H9 (cell line): ENCODE measurements at regions not wholly inside any gene's neighbourhood (a gene's known extent, or its start where the extent isn't known, plus 50 kb on each side); places are given as distances from the start of the nearest gene placed in this dataset.

Source experiments
- DNase-seq: peaks from one replicate; pipeline ENCODE4 v3.0.0-alpha.2; 2017
- H2AFZ ChIP-seq: one replicate; pipeline ENCODE4 v1.6.1; 2013; ENCODE audit warnings: mild to moderate bottlenecking, low read length, control low read depth, moderate library complexity
- H2AK5ac ChIP-seq: 2 replicates; pipeline ENCODE4 v1.6.1; 2013; ENCODE audit warnings: low read length, control low read depth, mixed read lengths; ENCODE audit not compliant: insufficient read length
- H2BK120ac ChIP-seq: one replicate; pipeline ENCODE4 v1.6.1; 2013; ENCODE audit warnings: low read depth, mild to moderate bottlenecking, low read length, control low read depth, inconsistent platforms; ENCODE audit not compliant: poor library complexity, severe bottlenecking
- H2BK12ac ChIP-seq: 2 replicates; pipeline ENCODE4 v1.6.1; 2013; ENCODE audit warnings: low read length, control low read depth, mixed read lengths, low read depth; ENCODE audit not compliant: insufficient read length
- H2BK15ac ChIP-seq: 2 replicates; pipeline ENCODE4 v1.6.1; 2013; ENCODE audit warnings: low read depth, low read length, control low read depth
- H2BK20ac ChIP-seq: one replicate; pipeline ENCODE4 v1.6.1; 2013; ENCODE audit warnings: low read depth, mild to moderate bottlenecking, low read length, control low read depth, inconsistent platforms; ENCODE audit not compliant: poor library complexity, severe bottlenecking
- H2BK5ac ChIP-seq: 2 replicates; pipeline ENCODE4 v1.6.1; 2013; ENCODE audit warnings: low read length, control low read depth, mixed read lengths; ENCODE audit not compliant: insufficient read length
- H3K14ac ChIP-seq: 2 replicates; pipeline ENCODE4 v1.6.1; 2013; ENCODE audit warnings: low read length, control low read depth; ENCODE audit not compliant: insufficient read depth
- H3K18ac ChIP-seq: 2 replicates; pipeline ENCODE4 v1.6.1; 2013; ENCODE audit warnings: low read depth, mild to moderate bottlenecking, mixed read lengths, low read length, control low read depth; ENCODE audit not compliant: insufficient read length
- H3K23ac ChIP-seq: 2 replicates; pipeline ENCODE4 v1.6.1; 2013; ENCODE audit warnings: low read length, control low read depth, mixed read lengths, low read depth; ENCODE audit not compliant: insufficient read length
- H3K23me2 ChIP-seq: 2 replicates; pipeline ENCODE4 v1.6.1; 2013; ENCODE audit warnings: low read depth, mild to moderate bottlenecking, mixed read lengths, low read length, control low read depth; ENCODE audit not compliant: insufficient read length, poor library complexity, severe bottlenecking
- H3K27ac ChIP-seq: 2 replicates; pipeline ENCODE4 v1.5.1; 2013; ENCODE audit warnings: low read length, control low read depth, mixed read lengths, low read depth; ENCODE audit not compliant: insufficient read length
- H3K27me3 ChIP-seq: 2 replicates; pipeline ENCODE4 v1.6.1; 2013; ENCODE audit warnings: low read length, control low read depth, inconsistent platforms; ENCODE audit not compliant: insufficient read depth
- H3K4ac ChIP-seq: 2 replicates; pipeline ENCODE4 v1.6.1; 2013; ENCODE audit warnings: low read depth, mild to moderate bottlenecking, control low read depth, inconsistent platforms, low read length, moderate library complexity
- H3K4me1 ChIP-seq: 2 replicates; pipeline ENCODE4 v1.6.1; 2013; ENCODE audit warnings: low read length, control low read depth, inconsistent platforms; ENCODE audit not compliant: insufficient read depth
- H3K4me2 ChIP-seq: 2 replicates; pipeline ENCODE4 v1.6.1; 2013; ENCODE audit warnings: low read length, control low read depth, mixed read lengths; ENCODE audit not compliant: insufficient read length, insufficient read depth
- H3K56ac ChIP-seq: 2 replicates; pipeline ENCODE4 v1.6.1; 2013; ENCODE audit warnings: low read depth, mild to moderate bottlenecking, mixed read lengths, low read length, control low read depth; ENCODE audit not compliant: insufficient read length
- H3K79me1 ChIP-seq: 2 replicates; pipeline ENCODE4 v1.6.1; 2013; ENCODE audit warnings: low read depth, mild to moderate bottlenecking, moderate library complexity, low read length, control low read depth, inconsistent platforms; ENCODE audit not compliant: insufficient read depth, poor library complexity, severe bottlenecking
- H3K79me2 ChIP-seq: 2 replicates; pipeline ENCODE4 v1.6.1; 2013; ENCODE audit warnings: low read length, control low read depth, inconsistent platforms; ENCODE audit not compliant: insufficient read depth
- H3K9ac ChIP-seq: 2 replicates; pipeline ENCODE4 v1.6.1; 2013; ENCODE audit warnings: low read length, control low read depth, mixed read lengths; ENCODE audit not compliant: insufficient read length; ENCODE audit errors: extremely low read depth
- H3K9me3 ChIP-seq: one replicate; pipeline ENCODE4 v1.6.1; 2013; ENCODE audit warnings: low read depth, low read length, inconsistent platforms; ENCODE audit not compliant: control insufficient read depth
- H3T11ph ChIP-seq: one replicate; pipeline ENCODE4 v1.6.1; 2013; ENCODE audit warnings: mild to moderate bottlenecking, low read length, control low read depth, inconsistent platforms
- H4K20me1 ChIP-seq: one replicate; pipeline ENCODE4 v1.6.1; 2013; ENCODE audit not compliant: control insufficient read depth, insufficient read length, insufficient read depth
- H4K5ac ChIP-seq: 2 replicates; pipeline ENCODE4 v1.6.1; 2013; ENCODE audit warnings: low read depth, mild to moderate bottlenecking, mixed read lengths, low read length, control low read depth; ENCODE audit not compliant: insufficient read length
- H4K8ac ChIP-seq: replicated peaks from 2 replicates; pipeline ENCODE4 v1.6.1; 2013; ENCODE audit warnings: low read length, control low read depth, mixed read lengths, low read depth; ENCODE audit not compliant: insufficient read length
- H4K91ac ChIP-seq: 2 replicates; pipeline ENCODE4 v1.6.1; 2013; ENCODE audit warnings: low read depth, mild to moderate bottlenecking, moderate library complexity, mixed read lengths, low read length, control low read depth; ENCODE audit not compliant: insufficient read length
- H3K27ac Mint-ChIP-seq, 3 experiments: 2 replicates in 2 of 3; 3 replicates in 1 of 3; pipeline ENCODE4 v1.8.0; 2020 to 2021; ENCODE audit warnings: mixed read lengths in 3 of 3, mild to moderate bottlenecking in 1 of 3, moderate library complexity in 1 of 3
- H3K27me3 Mint-ChIP-seq: 2 replicates; pipeline ENCODE4 v1.8.0; 2021; ENCODE audit warnings: low read depth, mild to moderate bottlenecking, moderate library complexity, mixed read lengths
- H3K36me3 Mint-ChIP-seq, 3 experiments: 2 replicates in 2 of 3; 3 replicates in 1 of 3; pipeline ENCODE4 v1.8.0; 2020 to 2021; ENCODE audit warnings: low read depth in 3 of 3, mixed read lengths in 3 of 3; ENCODE audit not compliant: insufficient read depth in 1 of 3
- H3K4me1 Mint-ChIP-seq, 2 experiments: 2 replicates each; pipeline ENCODE4 v1.8.0; 2020; ENCODE audit warnings: mixed read lengths in 2 of 2
- H3K4me3 Mint-ChIP-seq, 2 experiments: 2 replicates in 1 of 2; 3 replicates in 1 of 2; pipeline ENCODE4 v1.8.0; 2020 to 2021; ENCODE audit warnings: mild to moderate bottlenecking in 2 of 2, mixed read lengths in 2 of 2, moderate library complexity in 1 of 2
- H3K9me3 Mint-ChIP-seq, 2 experiments: 2 replicates in 1 of 2; 3 replicates in 1 of 2; pipeline ENCODE4 v1.8.0; 2020; ENCODE audit warnings: mild to moderate bottlenecking in 2 of 2, mixed read lengths in 2 of 2, moderate library complexity in 1 of 2
- WGBS: extraction: QIAGEN DNeasy Blood & Tissue Kit; methylation state at CpG from one replicate; pipeline ENCODE4 v1.1.7; 2013; ENCODE audit warnings: missing lambda C conversion rate, low lambda C conversion rate, mixed read lengths; ENCODE audit not compliant: insufficient read length; ENCODE audit errors: extremely low coverage; 5-methylcytosine and 5-hydroxymethylcytosine counted together
- TF ChIP-seq, protein P1 (sequence below): fragments of 200-600 bp; sonication (generic); conservative IDR thresholded peaks from 3 replicates; pipeline ENCODE4 v1.8.0; 2021; ENCODE audit warnings: antibody characterized with exemption, mild to moderate bottlenecking

DNA sequence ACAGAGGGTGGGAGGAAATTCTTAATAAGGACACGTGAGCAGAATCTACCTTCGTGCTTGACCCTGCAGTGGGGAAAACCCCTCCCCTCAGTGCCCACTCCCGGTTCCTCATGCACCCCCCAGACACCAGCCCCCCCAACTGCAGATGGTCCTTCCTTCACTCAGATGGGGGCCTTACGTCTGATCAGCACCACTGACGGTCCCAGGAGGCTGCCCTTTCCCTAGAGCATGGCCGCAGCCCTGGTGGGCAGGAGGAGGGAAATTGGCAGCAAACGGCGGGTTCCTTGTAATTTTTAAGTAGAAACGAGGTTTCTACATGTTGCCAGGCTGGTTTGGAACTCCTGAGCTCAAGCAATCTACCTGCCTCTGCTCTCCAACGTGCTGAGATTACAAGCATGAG is 477.7 kb downstream of the TBC1D22A start:
- TF ChIP-seq, protein P1, sequence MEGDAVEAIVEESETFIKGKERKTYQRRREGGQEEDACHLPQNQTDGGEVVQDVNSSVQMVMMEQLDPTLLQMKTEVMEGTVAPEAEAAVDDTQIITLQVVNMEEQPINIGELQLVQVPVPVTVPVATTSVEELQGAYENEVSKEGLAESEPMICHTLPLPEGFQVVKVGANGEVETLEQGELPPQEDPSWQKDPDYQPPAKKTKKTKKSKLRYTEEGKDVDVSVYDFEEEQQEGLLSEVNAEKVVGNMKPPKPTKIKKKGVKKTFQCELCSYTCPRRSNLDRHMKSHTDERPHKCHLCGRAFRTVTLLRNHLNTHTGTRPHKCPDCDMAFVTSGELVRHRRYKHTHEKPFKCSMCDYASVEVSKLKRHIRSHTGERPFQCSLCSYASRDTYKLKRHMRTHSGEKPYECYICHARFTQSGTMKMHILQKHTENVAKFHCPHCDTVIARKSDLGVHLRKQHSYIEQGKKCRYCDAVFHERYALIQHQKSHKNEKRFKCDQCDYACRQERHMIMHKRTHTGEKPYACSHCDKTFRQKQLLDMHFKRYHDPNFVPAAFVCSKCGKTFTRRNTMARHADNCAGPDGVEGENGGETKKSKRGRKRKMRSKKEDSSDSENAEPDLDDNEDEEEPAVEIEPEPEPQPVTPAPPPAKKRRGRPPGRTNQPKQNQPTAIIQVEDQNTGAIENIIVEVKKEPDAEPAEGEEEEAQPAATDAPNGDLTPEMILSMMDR: no peak
- no peak overlapping the region for H2BK12ac ChIP-seq
- no peak overlapping the region for H3K4me2 ChIP-seq
- H2BK15ac ChIP-seq: no peak overlapping the region
- H3K9me3 ChIP-seq: peaks cover 65% of the 10 kb centered on the region
- no peak overlapping the region for H3K4ac ChIP-seq
- Mint-ChIP-seq H3K4me3 (no peak overlapping the region), H3K4me1 (no peaks in the 10 kb centered on the region), H3K36me3 (peaks cover 3 to 22% (median 4%) of the 10 kb centered on the region in 3 experiments; a peak in 5 of 7 replicates), H3K27me3 (peaks cover 2% of the 10 kb centered on the region; the same call in 1 of the 2 replicates), H3K9me3 (peaks cover 40 to 69% of the 10 kb centered on the region in 2 experiments), H3K27ac (no peak overlapping the region)
- no peaks in the 10 kb centered on the region for H3K4me1 ChIP-seq
- no peaks in the 10 kb centered on the region for H3K23me2 ChIP-seq
- no peaks in the 10 kb centered on the region for H3K27me3 ChIP-seq
- no peak overlapping the region for H2BK120ac ChIP-seq
- no peak overlapping the region for H3K56ac ChIP-seq
- no peak overlapping the region for H4K91ac ChIP-seq
- no peak overlapping the region for H4K8ac ChIP-seq
- H3K9ac ChIP-seq: no peak overlapping the region
- no peak overlapping the region for H4K5ac ChIP-seq
- no peaks in the 10 kb centered on the region for H3K79me2 ChIP-seq
- DNase-seq: no peak
- no peaks in the 10 kb centered on the region for H4K20me1 ChIP-seq
- no peak overlapping the region for H3K23ac ChIP-seq
- no peak overlapping the region for H2AK5ac ChIP-seq
- no peak overlapping the region for H2BK20ac ChIP-seq
- WGBS: no CpG with 5 or more reads among the region's 10 CpGs
- no peak overlapping the region for H2BK5ac ChIP-seq
- H3K14ac ChIP-seq: no peak overlapping the region
- H2AFZ ChIP-seq: no peak overlapping the region
- H3T11ph ChIP-seq: no peak overlapping the region
- H3K18ac ChIP-seq: no peak overlapping the region
- no peaks in the 10 kb centered on the region for H3K79me1 ChIP-seq
- H3K27ac ChIP-seq: no peak overlapping the region
